Lung (tissue), 11 donors: ENCODE measurements at regions not wholly inside any gene's neighbourhood (a gene's known extent, or its start where the extent isn't known, plus 50 kb on each side); places are given as distances from the start of the nearest gene placed in this dataset.
"Not testable (repeated sequence)": the region's sequence is repeated elsewhere in the genome, so short reads cannot be mapped to it uniquely, and the experiment has no call there.

ENCODE experiments used
- ATAC-seq: fragments of 200-7000 bp; cut with Tn5 transposase; one replicate; pipeline ENCODE4 v1.9.1; 2020; ENCODE audit warnings: moderate number of reproducible peaks; ENCODE audit not compliant: insufficient read depth, low FRiP score
- DNase-seq, 3 donors: peaks; one replicate each; pipeline ENCODE4 v3.0.0-alpha.2; 2013 to 2017
- H3K27ac ChIP-seq, 2 donors: one replicate each; pipeline ENCODE4 v1.5.1; 2013; ENCODE audit warnings: mild to moderate bottlenecking in 2 of 2, moderate library complexity in 2 of 2, control low read depth in 1 of 2, inconsistent platforms in 1 of 2, low read depth in 1 of 2, low read length in 1 of 2
- H3K27me3 ChIP-seq, 3 donors: one replicate each; pipeline ENCODE4 v1.5.1; 2013; ENCODE audit warnings: low read length in 2 of 3; ENCODE audit not compliant: control insufficient read depth in 3 of 3, insufficient read depth in 3 of 3
- H3K36me3 ChIP-seq, 4 donors: one replicate each; pipeline ENCODE4 v1.5.1; 2013; ENCODE audit warnings: low read length in 4 of 4, mild to moderate bottlenecking in 1 of 4, moderate library complexity in 1 of 4; ENCODE audit not compliant: control insufficient read depth in 4 of 4, insufficient read depth in 4 of 4
- H3K4me1 ChIP-seq, 5 donors: one replicate each; pipeline ENCODE4 v1.5.1; 2013; ENCODE audit warnings: low read length in 5 of 5, mild to moderate bottlenecking in 2 of 5, moderate library complexity in 1 of 5; ENCODE audit not compliant: control insufficient read depth in 5 of 5, insufficient read depth in 5 of 5
- H3K4me3 ChIP-seq: one replicate; pipeline ENCODE4 v1.5.1; 2013; ENCODE audit warnings: mild to moderate bottlenecking, control low read depth, moderate library complexity
- H3K9ac ChIP-seq, 2 donors: one replicate each; pipeline ENCODE4 v1.5.1; 2013; ENCODE audit warnings: low read length in 2 of 2, control low read depth in 1 of 2; ENCODE audit not compliant: insufficient read depth in 1 of 2
- H3K9me3 ChIP-seq, 4 donors: one replicate each; pipeline ENCODE4 v1.5.1; 2013; ENCODE audit warnings: low read length in 3 of 4, mild to moderate bottlenecking in 1 of 4, moderate library complexity in 1 of 4; ENCODE audit not compliant: control insufficient read depth in 4 of 4, insufficient read depth in 3 of 4
- WGBS, 2 donors: extraction: QIAGEN DNeasy Blood & Tissue Kit; methylation state at CpG; one replicate each; pipeline ENCODE4 v1.1.7; 2013; 5-methylcytosine and 5-hydroxymethylcytosine counted together
- TF ChIP-seq, protein P1 (sequence below): IDR thresholded peaks from 2 replicates; pipeline ENCODE4 v1.5.1; 2012; ENCODE audit warnings: mild to moderate bottlenecking; ENCODE audit errors: control extremely low read depth, extremely low read depth
- donor health status: control.
- donor health status: control.
- donor health status: Bipolar disorder and iron deficiency.
- donor health status: healthy.
- donor health status: DM: yes; HTN: yes; CAD: no.

DNA sequence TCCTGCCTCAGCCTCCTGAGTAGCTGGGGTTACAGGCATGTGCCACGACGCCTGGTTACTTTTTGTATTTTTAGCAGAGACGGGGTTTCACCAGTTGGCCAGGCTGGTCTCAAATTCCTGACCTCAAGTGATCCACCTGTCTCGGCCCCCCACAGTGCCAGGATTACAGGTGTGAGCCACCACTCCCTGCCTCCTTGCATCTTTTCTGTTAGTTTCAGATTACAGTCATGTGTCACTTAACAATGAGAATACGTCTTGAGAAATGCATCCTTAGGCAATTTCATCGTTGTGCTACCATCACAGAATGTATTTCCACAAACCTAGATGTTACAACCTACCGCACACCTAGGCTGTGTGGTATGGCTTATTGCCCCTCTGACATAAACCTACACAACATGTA lies 180.4 kb downstream of the TM9SF2 start:
- Histone ChIP-seq H3K9me3 (no peaks in the 10 kb centered on the region), H3K36me3 (no peaks in the 10 kb centered on the region), H3K4me1 (peaks cover 0 to 24% (median 8%) of the 10 kb centered on the region in 5 donors), H3K9ac (no peak overlapping the region), H3K27me3 (peaks cover 0 to 2% (median 0%) of the 10 kb centered on the region in 3 donors), H3K4me3 (no peak overlapping the region), H3K27ac (no peak overlapping the region)
- TF ChIP-seq, protein P1, sequence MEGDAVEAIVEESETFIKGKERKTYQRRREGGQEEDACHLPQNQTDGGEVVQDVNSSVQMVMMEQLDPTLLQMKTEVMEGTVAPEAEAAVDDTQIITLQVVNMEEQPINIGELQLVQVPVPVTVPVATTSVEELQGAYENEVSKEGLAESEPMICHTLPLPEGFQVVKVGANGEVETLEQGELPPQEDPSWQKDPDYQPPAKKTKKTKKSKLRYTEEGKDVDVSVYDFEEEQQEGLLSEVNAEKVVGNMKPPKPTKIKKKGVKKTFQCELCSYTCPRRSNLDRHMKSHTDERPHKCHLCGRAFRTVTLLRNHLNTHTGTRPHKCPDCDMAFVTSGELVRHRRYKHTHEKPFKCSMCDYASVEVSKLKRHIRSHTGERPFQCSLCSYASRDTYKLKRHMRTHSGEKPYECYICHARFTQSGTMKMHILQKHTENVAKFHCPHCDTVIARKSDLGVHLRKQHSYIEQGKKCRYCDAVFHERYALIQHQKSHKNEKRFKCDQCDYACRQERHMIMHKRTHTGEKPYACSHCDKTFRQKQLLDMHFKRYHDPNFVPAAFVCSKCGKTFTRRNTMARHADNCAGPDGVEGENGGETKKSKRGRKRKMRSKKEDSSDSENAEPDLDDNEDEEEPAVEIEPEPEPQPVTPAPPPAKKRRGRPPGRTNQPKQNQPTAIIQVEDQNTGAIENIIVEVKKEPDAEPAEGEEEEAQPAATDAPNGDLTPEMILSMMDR: no peak
- no peak for DNase-seq
- no peak for ATAC-seq
- 91% methylated on average over 7 of the region's 7 CpGs for WGBS, 2 donors

- peaks cover 0 to 2% (median 2%) of the 10 kb centered on the region in 3 donors for H3K27me3 ChIP-seq
- no peaks in the 10 kb centered on the region for H3K36me3 ChIP-seq
- WGBS, 2 donors: 46 to 69% methylated on average over 8 of the region's 8 CpGs
- peaks cover 0 to 16% (median 0%) of the 10 kb centered on the region in 5 donors for H3K4me1 ChIP-seq
- DNase-seq (peak in 2 of 3 donors; percentile 86 to 88), ATAC-seq (no peak)
- H3K27ac ChIP-seq: no peak overlapping the region
- no peak overlapping the region for H3K9ac ChIP-seq
- H3K4me3 ChIP-seq: no peak overlapping the region
- TF ChIP-seq, protein P1: no peak
- H3K9me3 ChIP-seq: no peaks in the 10 kb centered on the region
Observed at GRCh38 chr13:99677116-99677951, 176.1 kb downstream of the TM9SF2 start.

DNA sequence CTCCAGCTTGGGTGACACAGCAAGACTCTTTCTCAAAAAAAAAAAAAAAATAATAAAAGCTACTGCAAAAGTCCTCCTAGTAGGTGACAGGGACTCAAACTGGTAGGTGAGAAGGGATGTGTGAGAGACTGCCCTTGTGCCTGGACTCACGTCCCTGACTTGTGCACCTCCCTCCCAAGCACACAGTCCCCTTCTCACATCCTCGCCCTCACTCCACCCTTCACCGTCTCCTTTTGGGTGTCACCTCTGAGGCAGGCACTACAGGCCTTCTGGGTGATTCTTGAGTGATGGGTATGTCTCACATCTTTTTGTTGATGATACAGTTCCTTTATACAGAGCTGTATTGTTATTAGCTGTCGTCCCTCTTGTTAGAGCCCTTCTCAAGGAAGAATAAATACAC lies 170.5 kb downstream of the TM9SF2 start:
- Histone ChIP-seq H3K4me1 (peaks cover 0 to under 1% (median 0%) of the 10 kb centered on the region in 5 donors), H3K9me3 (no peaks in the 10 kb centered on the region), H3K36me3 (no peaks in the 10 kb centered on the region), H3K9ac (no peak overlapping the region), H3K4me3 (no peak overlapping the region), H3K27ac (no peak overlapping the region), H3K27me3 (peaks cover 0 to 2% (median 2%) of the 10 kb centered on the region in 3 donors)
- no peak for ATAC-seq
- WGBS, 2 donors: 91 to 96% methylated on average over 4 of the region's 4 CpGs
- no peak for DNase-seq
- TF ChIP-seq, protein P1: no peak

- H3K27me3 ChIP-seq: peaks cover 0 to 17% (median 3%) of the 10 kb centered on the region in 3 donors
- not testable (repeated sequence) for H3K36me3 ChIP-seq, H3K9ac ChIP-seq, H3K4me3 ChIP-seq, H3K9me3 ChIP-seq, H3K27ac ChIP-seq, H3K4me1 ChIP-seq, ATAC-seq, DNase-seq
- 90 to 91% methylated on average over 8 of the region's 8 CpGs for WGBS, 2 donors
Observed at GRCh38 chr13:99669096-99669495, 167.8 kb downstream of the TM9SF2 start.
